Sigmoid colon (tissue), 6 donors: ENCODE measurements at regions not wholly inside any gene's neighbourhood (a gene's known extent, or its start where the extent isn't known, plus 50 kb on each side); places are given as distances from the start of the nearest gene placed in this dataset.

Experiments used
- DNase-seq: peaks from one replicate; pipeline ENCODE4 v3.0.0-alpha.2; 2019
- H3K27ac ChIP-seq, 4 donors: fragments of 200-600 bp; sonication (generic); one replicate each; pipeline ENCODE4 v1.5.1; 2016 to 2019; ENCODE audit warnings: mild to moderate bottlenecking in 1 of 4
- H3K27me3 ChIP-seq, 3 donors: fragments of 200-600 bp; sonication (generic); one replicate each; pipeline ENCODE4 v1.5.1; 2019; ENCODE audit warnings: mild to moderate bottlenecking in 1 of 3
- H3K36me3 ChIP-seq, 4 donors: fragments of 200-600 bp; sonication (generic); one replicate each; pipeline ENCODE4 v1.5.1; 2016 to 2019
- H3K4me1 ChIP-seq, 4 donors: fragments of 200-600 bp; sonication (generic); one replicate each; pipeline ENCODE4 v1.5.1; 2017 to 2019
- H3K4me3 ChIP-seq, 4 donors: fragments of 200-600 bp; sonication (generic); one replicate each; pipeline ENCODE4 v1.5.1; 2017 to 2019; ENCODE audit warnings: mild to moderate bottlenecking in 2 of 4, moderate library complexity in 1 of 4
- H3K9me3 ChIP-seq, 4 donors: fragments of 200-600 bp in 3 of 4; sonication (generic) in 3 of 4; one replicate each; pipeline versions ENCODE4 v1.5.1 to v1.6.1; 2013 to 2019
- CTCF ChIP-seq, 4 experiments: fragments of 450-650 bp in 3 of 4; fragments of 200-600 bp in 1 of 4; IDR thresholded peaks; one replicate each; pipeline ENCODE4 v1.5.1; 2016 to 2019; ENCODE audit warnings: antibody characterized with exemption in 4 of 4, mild to moderate bottlenecking in 3 of 4, moderate library complexity in 2 of 4
- EP300 ChIP-seq, 4 donors: sonication (generic); formaldehyde crosslinking; IDR thresholded peaks; one replicate each; pipeline ENCODE4 v1.6.1; 2017; ENCODE audit warnings: antibody characterized with exemption in 4 of 4
- POLR2A ChIP-seq, 2 donors: fragments of 450-650 bp; IDR thresholded peaks; one replicate each; pipeline ENCODE4 v1.6.1; 2016; ENCODE audit warnings: antibody characterized with exemption in 2 of 2, mild to moderate bottlenecking in 2 of 2, moderate library complexity in 2 of 2
- POLR2AphosphoS5 ChIP-seq, 4 donors: sonication (generic); formaldehyde crosslinking; IDR thresholded peaks; one replicate each; pipeline ENCODE4 v1.6.1; 2017; ENCODE audit warnings: antibody characterized with exemption in 4 of 4
- WGBS, 2 donors: extraction: QIAGEN DNeasy Blood & Tissue Kit; methylation state at CpG; one replicate each; pipeline ENCODE4 v1.1.7; 2013; 5-methylcytosine and 5-hydroxymethylcytosine counted together
- intact Hi-C: fragments of 100-400 bp; cut with DNase I; formaldehyde crosslinking; loops from one replicate; pipeline ENCODE4 v1.15.1; 2023
- donor health status: healthy with polysubstance abuse.
- donor health status: healthy.

GRCh38 chr14:65225299-65226159 lies 123.2 kb upstream of the MAX start:
- no peak for DNase-seq
- TF ChIP-seq POLR2A (IDR thresholded peaks at IDR 0.05), result no peak
- no peak for TF ChIP-seq CTCF (IDR thresholded peaks at IDR 0.05)
- TF ChIP-seq EP300 (IDR thresholded peaks at IDR 0.05), result no peak
- TF ChIP-seq POLR2AphosphoS5 (IDR thresholded peaks at IDR 0.05), result no peak
- Histone ChIP-seq H3K4me3 (no peak overlapping the region), H3K27ac (no peak overlapping the region), H3K36me3 (no peaks in the 10 kb centered on the region), H3K27me3 (no peaks in the 10 kb centered on the region), H3K4me1 (peaks cover 0 to 12% (median 5%) of the 10 kb centered on the region in 4 donors), H3K9me3 (no peaks in the 10 kb centered on the region)
- 74 to 80% methylated on average over 9 of the region's 9 CpGs for WGBS, 2 donors
- intact Hi-C loops, result no loop called here

DNA sequence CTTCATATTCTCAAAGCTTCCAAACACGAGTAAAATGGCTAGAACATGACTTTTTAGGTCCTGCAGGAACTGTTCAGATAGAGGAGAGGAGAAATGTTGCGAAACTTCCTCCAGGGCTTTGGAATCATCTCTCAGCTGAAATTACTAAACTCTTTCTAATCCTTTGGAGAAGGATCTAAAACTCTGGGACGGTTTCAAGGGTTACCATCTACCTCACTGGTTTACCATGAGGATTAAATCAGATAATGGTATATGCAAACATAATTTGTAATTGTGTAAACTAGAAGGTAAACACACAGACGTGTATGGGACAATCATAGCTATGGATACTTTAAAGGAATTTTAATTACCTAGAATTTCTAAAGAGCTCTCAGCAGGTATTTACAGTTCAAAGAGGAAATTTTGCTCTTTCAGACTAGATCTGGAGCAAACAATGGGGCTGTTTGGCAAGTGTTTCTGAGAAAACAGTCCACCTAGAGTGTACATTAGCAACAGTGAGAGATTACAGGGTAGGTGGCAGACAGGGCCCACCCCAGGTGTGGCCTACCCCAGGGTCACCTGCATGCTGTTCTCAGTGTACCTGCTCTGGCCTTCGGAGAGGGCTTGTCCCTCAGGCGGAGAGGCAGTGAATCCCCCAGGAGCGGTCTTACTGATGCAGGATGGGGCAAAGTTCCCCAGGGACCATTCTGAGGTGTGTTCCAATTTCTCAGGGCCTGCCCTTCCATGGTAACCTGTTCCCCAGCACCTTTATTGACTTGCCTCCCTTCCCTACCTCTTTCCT lies 124.7 kb upstream of the MAX start:
- intact Hi-C loops, result no loop called here
- no peak overlapping the region for H3K27ac ChIP-seq

DNA sequence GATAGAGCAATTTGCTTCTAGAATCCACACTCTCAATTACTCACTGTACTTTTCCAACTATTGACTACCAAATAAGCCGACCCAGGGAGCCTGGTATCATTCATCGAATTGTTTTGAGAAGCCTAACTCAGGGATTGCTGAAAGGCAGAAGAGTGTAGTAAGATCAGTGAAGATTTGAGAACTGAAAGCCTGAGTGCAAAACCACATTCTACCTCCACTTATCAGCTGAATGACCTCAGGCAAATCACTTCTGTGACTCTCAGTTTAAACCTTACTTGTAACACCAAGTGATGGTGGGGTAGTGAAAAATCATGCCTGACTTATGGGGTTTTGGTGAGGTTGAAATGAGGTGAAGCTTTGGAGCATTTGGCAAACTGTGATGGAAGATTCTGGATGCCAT lies 126.1 kb upstream of the MAX start:
- Histone ChIP-seq H3K4me1 (peaks cover 0 to 13% (median 5%) of the 10 kb centered on the region in 4 donors), H3K36me3 (no peaks in the 10 kb centered on the region), H3K27me3 (no peaks in the 10 kb centered on the region), H3K27ac (no peak overlapping the region), H3K4me3 (no peak overlapping the region), H3K9me3 (no peaks in the 10 kb centered on the region)
- WGBS, 2 donors, result 63 to 83% methylated on average over 2 of the region's 2 CpGs
- DNase-seq, result no peak
- intact Hi-C loops, result no loop called here
- TF ChIP-seq POLR2AphosphoS5 (IDR thresholded peaks at IDR 0.05) (no peak), EP300 (IDR thresholded peaks at IDR 0.05) (no peak), CTCF (IDR thresholded peaks at IDR 0.05) (no peak), POLR2A (IDR thresholded peaks at IDR 0.05) (no peak)

More for the DNA sequence above, 124.7 kb upstream of the MAX start:
- TF ChIP-seq POLR2A (IDR thresholded peaks at IDR 0.05) (no peak), CTCF (IDR thresholded peaks at IDR 0.05) (no peak), EP300 (IDR thresholded peaks at IDR 0.05) (no peak), POLR2AphosphoS5 (IDR thresholded peaks at IDR 0.05) (no peak)
- WGBS, 2 donors, result 19 to 55% methylated on average over 7 of the region's 7 CpGs
- H3K4me1 ChIP-seq, result peaks cover 0 to 13% (median 5%) of the 10 kb centered on the region in 4 donors
- H3K9me3 ChIP-seq, result no peaks in the 10 kb centered on the region
- no peak overlapping the region for H3K4me3 ChIP-seq
- H3K36me3 ChIP-seq, result no peaks in the 10 kb centered on the region
- no peaks in the 10 kb centered on the region for H3K27me3 ChIP-seq
- no peak for DNase-seq

DNA sequence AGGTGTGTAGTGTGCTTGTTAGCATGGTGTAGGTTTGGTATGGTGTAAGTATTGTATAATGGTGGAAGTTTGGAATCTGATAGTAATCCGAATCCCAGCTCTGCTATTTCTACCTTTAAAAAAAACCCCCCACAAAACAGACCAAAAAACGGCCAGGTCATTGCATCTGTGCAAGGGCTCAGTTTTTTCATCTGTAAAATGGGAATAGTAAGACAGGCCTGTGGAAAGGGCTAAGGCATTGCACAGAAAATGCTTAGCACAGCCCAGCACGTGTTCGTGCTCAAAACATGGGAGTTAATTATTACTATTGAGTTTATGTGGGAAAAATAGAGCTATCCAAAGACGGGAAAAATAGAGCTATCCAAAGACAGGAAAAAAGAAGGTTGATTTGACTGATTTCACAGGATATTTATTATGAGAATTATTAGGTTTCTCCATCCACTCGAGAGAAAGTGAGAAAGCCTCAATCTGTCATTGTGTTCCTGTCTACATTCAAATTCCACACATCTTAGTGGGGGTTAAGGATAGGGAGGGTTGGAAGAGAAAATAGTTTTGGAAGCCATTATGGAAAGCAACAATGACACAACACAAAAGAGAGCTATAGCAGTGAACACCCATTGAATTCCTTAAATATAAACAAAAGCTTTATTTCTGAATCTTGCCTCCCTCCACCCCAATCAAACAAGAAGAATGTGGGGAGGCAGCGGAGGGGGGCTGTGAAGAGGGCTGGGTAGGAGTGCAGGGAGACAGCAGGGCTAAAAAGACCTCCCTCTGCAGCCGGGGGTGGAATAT lies 126.8 kb upstream of the MAX start:
- Histone ChIP-seq H3K4me1 (peaks cover 0 to 13% (median 5%) of the 10 kb centered on the region in 4 donors), H3K9me3 (no peaks in the 10 kb centered on the region), H3K27ac (peak overlapping the region; percentile 58 to 73 (median 68)), H3K36me3 (no peaks in the 10 kb centered on the region), H3K4me3 (peak overlapping the region; percentile 14 to 48 (median 42)), H3K27me3 (no peaks in the 10 kb centered on the region)
- WGBS, 2 donors, result 79 to 82% methylated on average over 8 of the region's 8 CpGs
- no peak for DNase-seq
- intact Hi-C loops, result no loop called here
- TF ChIP-seq POLR2A (IDR thresholded peaks at IDR 0.05) (no peak), POLR2AphosphoS5 (IDR thresholded peaks at IDR 0.05) (no peak), CTCF (IDR thresholded peaks at IDR 0.05) (no peak), EP300 (IDR thresholded peaks at IDR 0.05) (no peak)
